GM12873 (cell line): ENCODE measurements at regions not wholly inside any gene's neighbourhood (a gene's known extent, or its start where the extent isn't known, plus 50 kb on each side); places are given as distances from the start of the nearest gene placed in this dataset.

Experiments used
- TF ChIP-seq, protein P1 (sequence below): IDR thresholded peaks from 2 replicates; pipeline ENCODE4 v1.5.1; 2012; ENCODE audit warnings: low read depth, mild to moderate bottlenecking, moderate library complexity, low read length, control low read depth; ENCODE audit not compliant: insufficient read depth; ENCODE audit errors: missing control alignments

DNA sequence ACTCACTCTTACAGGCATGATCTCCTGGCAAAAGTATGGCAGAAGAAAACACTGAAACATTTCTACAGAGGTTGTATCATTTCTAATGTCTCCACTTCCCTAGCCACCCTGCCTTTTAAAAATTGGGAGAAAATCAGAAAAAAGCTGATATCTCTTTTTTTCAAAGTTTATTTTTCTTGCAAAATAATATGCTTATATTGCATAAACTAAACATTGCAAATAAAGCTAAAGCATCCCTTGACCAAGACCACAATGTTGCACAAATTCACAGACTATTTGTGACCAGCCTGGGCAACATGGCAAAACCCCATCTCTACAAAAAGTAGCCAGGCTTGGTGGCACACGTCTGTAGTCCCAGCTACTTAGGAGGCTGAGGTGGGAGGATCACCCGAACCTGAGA, 183.3 kb upstream of the ELAVL2 start:
- TF ChIP-seq, protein P1, sequence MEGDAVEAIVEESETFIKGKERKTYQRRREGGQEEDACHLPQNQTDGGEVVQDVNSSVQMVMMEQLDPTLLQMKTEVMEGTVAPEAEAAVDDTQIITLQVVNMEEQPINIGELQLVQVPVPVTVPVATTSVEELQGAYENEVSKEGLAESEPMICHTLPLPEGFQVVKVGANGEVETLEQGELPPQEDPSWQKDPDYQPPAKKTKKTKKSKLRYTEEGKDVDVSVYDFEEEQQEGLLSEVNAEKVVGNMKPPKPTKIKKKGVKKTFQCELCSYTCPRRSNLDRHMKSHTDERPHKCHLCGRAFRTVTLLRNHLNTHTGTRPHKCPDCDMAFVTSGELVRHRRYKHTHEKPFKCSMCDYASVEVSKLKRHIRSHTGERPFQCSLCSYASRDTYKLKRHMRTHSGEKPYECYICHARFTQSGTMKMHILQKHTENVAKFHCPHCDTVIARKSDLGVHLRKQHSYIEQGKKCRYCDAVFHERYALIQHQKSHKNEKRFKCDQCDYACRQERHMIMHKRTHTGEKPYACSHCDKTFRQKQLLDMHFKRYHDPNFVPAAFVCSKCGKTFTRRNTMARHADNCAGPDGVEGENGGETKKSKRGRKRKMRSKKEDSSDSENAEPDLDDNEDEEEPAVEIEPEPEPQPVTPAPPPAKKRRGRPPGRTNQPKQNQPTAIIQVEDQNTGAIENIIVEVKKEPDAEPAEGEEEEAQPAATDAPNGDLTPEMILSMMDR: no peak

DNA sequence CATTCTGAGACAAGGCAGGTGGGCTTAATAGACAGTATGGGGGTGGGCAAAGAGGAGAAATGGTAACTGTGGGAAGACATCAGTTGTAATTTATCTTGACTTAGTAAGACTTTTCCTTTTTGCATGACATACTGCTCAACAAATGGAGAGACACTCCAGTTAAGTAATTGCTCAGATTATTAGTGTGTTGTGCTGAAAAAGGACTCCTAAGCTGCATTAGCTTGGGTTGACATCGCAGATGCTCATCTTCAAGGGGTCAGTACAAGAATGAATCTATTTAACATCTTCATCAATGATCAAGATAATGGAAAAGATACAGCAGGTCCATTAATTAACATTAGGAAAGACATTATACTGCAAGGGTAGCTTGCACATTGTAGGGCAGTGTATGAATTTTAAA, 181.1 kb upstream of the ELAVL2 start:
- TF ChIP-seq, protein P1: no peak

- TF ChIP-seq, protein P1: no peak
Observed at GRCh38 chr9:23979491-23979890, 153.5 kb upstream of the ELAVL2 start.

DNA sequence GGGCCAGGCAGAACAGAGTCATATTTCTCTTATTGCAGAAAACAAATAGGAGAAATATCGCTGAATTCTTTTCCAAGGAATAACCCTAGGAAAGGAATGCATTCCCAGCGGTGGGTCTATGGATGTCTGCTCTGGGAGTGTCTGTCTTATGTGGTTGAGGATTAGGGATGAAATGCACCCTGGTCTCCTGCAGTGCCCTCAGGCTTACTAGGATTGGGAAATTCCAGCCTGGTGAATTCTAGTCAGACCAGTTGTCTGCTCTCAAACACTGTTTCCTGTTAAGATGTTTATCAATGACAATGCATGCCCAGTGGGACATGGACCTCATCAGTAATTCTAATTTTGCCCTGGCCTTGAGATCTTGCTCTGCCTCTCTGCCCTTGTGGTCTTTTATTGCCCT, 136.1 kb upstream of the ELAVL2 start:
- TF ChIP-seq, protein P1: no peak

GRCh38 chr9:23945897-23946296, 119.9 kb upstream of the ELAVL2 start:
- TF ChIP-seq, protein P1: no peak

GRCh38 chr9:23941051-23941450, 115.0 kb upstream of the ELAVL2 start:
- TF ChIP-seq, protein P1: no peak

DNA sequence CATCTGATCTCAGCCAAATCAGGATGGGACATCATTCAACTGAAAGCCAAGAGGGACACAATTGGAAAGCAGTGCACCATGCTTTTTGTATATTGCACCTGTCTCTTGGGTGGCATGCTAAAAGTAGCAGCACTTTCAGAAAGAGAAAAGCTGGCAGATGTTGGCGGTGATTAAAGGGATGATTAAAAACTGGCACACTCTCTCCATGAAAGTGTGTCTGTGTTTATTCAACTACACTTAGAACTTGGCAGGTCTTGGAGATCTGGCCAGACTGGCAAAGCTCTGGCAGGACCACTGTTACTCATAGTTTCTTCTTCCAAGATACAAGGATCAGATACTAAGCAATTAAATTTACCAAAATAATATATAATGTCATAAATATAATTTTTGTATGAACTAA, 112.9 kb upstream of the ELAVL2 start:
- TF ChIP-seq, protein P1: no peak
